Activated CD8-positive, alpha-beta T cell treated with anti-CD3 and anti-CD28 coated beads for 36 hours (primary cell): ENCODE measurements at regions not wholly inside any gene's neighbourhood (a gene's known extent, or its start where the extent isn't known, plus 50 kb on each side); places are given as distances from the start of the nearest gene placed in this dataset.
"Not testable (repeated sequence)": the region's sequence is repeated elsewhere in the genome, so short reads cannot be mapped to it uniquely, and the experiment has no call there.

Experiments used
- ATAC-seq: fragments of 200-7000 bp; cut with Tn5 transposase; one replicate; pipeline ENCODE4 v1.10.0; 2021; ENCODE audit warnings: mild to moderate bottlenecking, moderate library complexity
- CTCF ChIA-PET: fragments of 350-600 bp; sonication (Branson Sonifier 250); formaldehyde crosslinking; loops from one replicate; lab custom pipeline; 2021; ENCODE audit warnings: antibody characterized with exemption; lab: Charles Lee
- POLR2A ChIA-PET: fragments of 350-600 bp; sonication (Branson Sonifier 250); formaldehyde crosslinking; loops from one replicate; lab custom pipeline; 2021; ENCODE audit warnings: antibody characterized with exemption; lab: Charles Lee
- DNase-seq: peaks from one replicate; pipeline ENCODE4 v3.0.0-alpha.2; 2020
- H3K27ac Mint-ChIP-seq: one replicate; pipeline ENCODE4 v1.8.0; 2021; ENCODE audit warnings: mild to moderate bottlenecking, mixed read lengths
- H3K27me3 Mint-ChIP-seq: one replicate; pipeline ENCODE4 v1.8.0; 2021; ENCODE audit warnings: mixed read lengths
- H3K36me3 Mint-ChIP-seq: one replicate; pipeline ENCODE4 v1.8.0; 2021; ENCODE audit warnings: low read depth, mixed read lengths
- H3K4me1 Mint-ChIP-seq: one replicate; pipeline ENCODE4 v1.8.0; 2021; ENCODE audit warnings: low read depth, mixed read lengths
- H3K4me3 Mint-ChIP-seq: one replicate; pipeline ENCODE4 v1.8.0; 2021; ENCODE audit warnings: mild to moderate bottlenecking, moderate library complexity, mixed read lengths
- H3K9me3 Mint-ChIP-seq: one replicate; pipeline ENCODE4 v1.8.0; 2021; ENCODE audit warnings: mixed read lengths
- CTCF ChIP-seq: fragments of 200-600 bp; IDR thresholded peaks from one replicate; pipeline ENCODE4 v1.8.0; 2022; ENCODE audit warnings: antibody characterized with exemption, mild to moderate bottlenecking
- intact Hi-C: fragments of 100-400 bp; cut with micrococcal nuclease; formaldehyde crosslinking; loops from one replicate; pipeline ENCODE4 v1.10.0; 2022

GRCh38 chr3:166510382-166510781 lies 673.2 kb upstream of the BCHE start:
- POLR2A ChIA-PET, result no interaction called here
- H3K4me1 Mint-ChIP-seq, result no peaks in the 10 kb centered on the region
- H3K4me3 Mint-ChIP-seq, result no peak overlapping the region
- peaks cover 26% of the 10 kb centered on the region for H3K9me3 Mint-ChIP-seq
- ATAC-seq, result no peak
- no peaks in the 10 kb centered on the region for H3K36me3 Mint-ChIP-seq
- no peaks in the 10 kb centered on the region for H3K27me3 Mint-ChIP-seq
- DNase-seq, result no peak
- CTCF ChIA-PET, result no interaction called here
- intact Hi-C loops, result no loop called here
- no peak overlapping the region for H3K27ac Mint-ChIP-seq
- TF ChIP-seq CTCF, result no peak

GRCh38 chr3:166500420-166500819 lies 663.2 kb upstream of the BCHE start:
- H3K4me1 Mint-ChIP-seq, H3K36me3 Mint-ChIP-seq, CTCF ChIA-PET, H3K27ac Mint-ChIP-seq, DNase-seq, H3K4me3 Mint-ChIP-seq, H3K27me3 Mint-ChIP-seq, ATAC-seq, intact Hi-C loops: not testable (repeated sequence)
- POLR2A ChIA-PET, result interaction anchor here (0.6 kb wide), 1 partner anchor 960 kb away, joined by 4 read pairs; no protein-coding TSS in a partner anchor
- peaks cover 12% of the 10 kb centered on the region for H3K9me3 Mint-ChIP-seq

GRCh38 chr3:166499636-166500035 lies 662.4 kb upstream of the BCHE start:
- Mint-ChIP-seq H3K27ac (no peak overlapping the region), H3K9me3 (peaks cover 12% of the 10 kb centered on the region), H3K4me3 (no peak overlapping the region), H3K36me3 (no peaks in the 10 kb centered on the region), H3K4me1 (no peaks in the 10 kb centered on the region), H3K27me3 (no peaks in the 10 kb centered on the region)
- DNase-seq (no peak), ATAC-seq (no peak)
- ChIA-PET POLR2A (interaction anchor here (0.6 kb wide), 1 partner anchor 961 kb away, joined by 4 read pairs; no protein-coding TSS in a partner anchor), CTCF (no interaction called here)
- intact Hi-C loops, result no loop called here
- TF ChIP-seq CTCF, result no peak

- H3K4me1 Mint-ChIP-seq, result no peaks in the 10 kb centered on the region
- TF ChIP-seq CTCF, result no peak
- ChIA-PET CTCF (no interaction called here), POLR2A (no interaction called here)
- no peak overlapping the region for H3K4me3 Mint-ChIP-seq
- no peak overlapping the region for H3K27ac Mint-ChIP-seq
- intact Hi-C loops, result no loop called here
- peaks cover 10% of the 10 kb centered on the region for H3K9me3 Mint-ChIP-seq
- DNase-seq (no peak), ATAC-seq (no peak)
- no peaks in the 10 kb centered on the region for H3K36me3 Mint-ChIP-seq
- H3K27me3 Mint-ChIP-seq, result no peaks in the 10 kb centered on the region
Measured at GRCh38 chr3:166498446-166498845, 661.2 kb upstream of the BCHE start.

GRCh38 chr3:166489826-166490225 lies 652.6 kb upstream of the BCHE start:
- peaks cover 2% of the 10 kb centered on the region for H3K9me3 Mint-ChIP-seq
- ChIA-PET CTCF (no interaction called here), POLR2A (no interaction called here)
- no peak overlapping the region for H3K4me3 Mint-ChIP-seq
- ATAC-seq, result no peak
- no peaks in the 10 kb centered on the region for H3K27me3 Mint-ChIP-seq
- H3K36me3 Mint-ChIP-seq, result no peaks in the 10 kb centered on the region
- H3K27ac Mint-ChIP-seq, result no peak overlapping the region
- no peaks in the 10 kb centered on the region for H3K4me1 Mint-ChIP-seq
- intact Hi-C loops, result no loop called here
- no peak for DNase-seq
- TF ChIP-seq CTCF, result no peak
